Activated B cell treated with CpG ODN at 0.5 μM for 24 hours (primary cell): ENCODE measurements at regions not wholly inside any gene's neighbourhood (a gene's known extent, or its start where the extent isn't known, plus 50 kb on each side); places are given as distances from the start of the nearest gene placed in this dataset.
"Not testable (repeated sequence)": the region's sequence is repeated elsewhere in the genome, so short reads cannot be mapped to it uniquely, and the experiment has no call there.

ENCODE experiments used
- ATAC-seq: fragments of 200-7000 bp; cut with Tn5 transposase; one replicate; pipeline ENCODE4 v1.10.0; 2021; ENCODE audit warnings: low read depth, mild to moderate bottlenecking, moderate library complexity
- CTCF ChIA-PET: fragments of 350-600 bp; sonication (Branson Sonifier 250); formaldehyde crosslinking; loops from one replicate; lab custom pipeline; 2021; ENCODE audit warnings: antibody characterized with exemption; lab: Charles Lee
- POLR2A ChIA-PET: fragments of 350-600 bp; sonication (Branson Sonifier 250); formaldehyde crosslinking; loops from one replicate; lab custom pipeline; 2021; ENCODE audit warnings: antibody characterized with exemption; lab: Charles Lee
- DNase-seq: peaks from one replicate; pipeline ENCODE4 v3.0.0; 2022
- H3K27ac Mint-ChIP-seq: one replicate; pipeline ENCODE4 v1.8.0; 2020; ENCODE audit warnings: mixed read lengths
- H3K27me3 Mint-ChIP-seq: one replicate; pipeline ENCODE4 v1.8.0; 2021; ENCODE audit warnings: mixed read lengths
- H3K36me3 Mint-ChIP-seq: one replicate; pipeline ENCODE4 v1.8.0; 2021; ENCODE audit warnings: low read depth, mixed read lengths
- H3K4me1 Mint-ChIP-seq: one replicate; pipeline ENCODE4 v1.8.0; 2021; ENCODE audit warnings: mixed read lengths
- H3K4me3 Mint-ChIP-seq: one replicate; pipeline ENCODE4 v1.8.0; 2020; ENCODE audit warnings: mild to moderate bottlenecking, mixed read lengths
- H3K9me3 Mint-ChIP-seq: one replicate; pipeline ENCODE4 v1.8.0; 2020; ENCODE audit warnings: mixed read lengths
- intact Hi-C: fragments of 100-400 bp; cut with micrococcal nuclease; formaldehyde crosslinking; loops from one replicate; pipeline ENCODE4 v1.15.1; 2024
- TF ChIP-seq, protein P1 (sequence below): fragments of 200-600 bp; IDR thresholded peaks from one replicate; pipeline ENCODE4 v1.8.0; 2022; ENCODE audit warnings: antibody characterized with exemption, mild to moderate bottlenecking

- ChIA-PET POLR2A (no interaction called here), CTCF (no interaction called here)
- Mint-ChIP-seq H3K4me3 (no peak overlapping the region), H3K9me3 (peaks cover 2% of the 10 kb centered on the region), H3K27me3 (no peaks in the 10 kb centered on the region), H3K36me3 (no peaks in the 10 kb centered on the region), H3K27ac (no peak overlapping the region), H3K4me1 (no peaks in the 10 kb centered on the region)
- ATAC-seq (no peak), DNase-seq (no peak)
- TF ChIP-seq, protein P1, sequence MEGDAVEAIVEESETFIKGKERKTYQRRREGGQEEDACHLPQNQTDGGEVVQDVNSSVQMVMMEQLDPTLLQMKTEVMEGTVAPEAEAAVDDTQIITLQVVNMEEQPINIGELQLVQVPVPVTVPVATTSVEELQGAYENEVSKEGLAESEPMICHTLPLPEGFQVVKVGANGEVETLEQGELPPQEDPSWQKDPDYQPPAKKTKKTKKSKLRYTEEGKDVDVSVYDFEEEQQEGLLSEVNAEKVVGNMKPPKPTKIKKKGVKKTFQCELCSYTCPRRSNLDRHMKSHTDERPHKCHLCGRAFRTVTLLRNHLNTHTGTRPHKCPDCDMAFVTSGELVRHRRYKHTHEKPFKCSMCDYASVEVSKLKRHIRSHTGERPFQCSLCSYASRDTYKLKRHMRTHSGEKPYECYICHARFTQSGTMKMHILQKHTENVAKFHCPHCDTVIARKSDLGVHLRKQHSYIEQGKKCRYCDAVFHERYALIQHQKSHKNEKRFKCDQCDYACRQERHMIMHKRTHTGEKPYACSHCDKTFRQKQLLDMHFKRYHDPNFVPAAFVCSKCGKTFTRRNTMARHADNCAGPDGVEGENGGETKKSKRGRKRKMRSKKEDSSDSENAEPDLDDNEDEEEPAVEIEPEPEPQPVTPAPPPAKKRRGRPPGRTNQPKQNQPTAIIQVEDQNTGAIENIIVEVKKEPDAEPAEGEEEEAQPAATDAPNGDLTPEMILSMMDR, result no peak
- intact Hi-C loops, result no loop called here
Observed at GRCh38 chr3:87488765-87489164, 212.4 kb upstream of the POU1F1 start.

GRCh38 chr3:87486635-87487034 lies 210.3 kb upstream of the POU1F1 start:
- H3K27me3 Mint-ChIP-seq, ATAC-seq, DNase-seq, H3K4me1 Mint-ChIP-seq, H3K27ac Mint-ChIP-seq, POLR2A ChIA-PET, H3K36me3 Mint-ChIP-seq, intact Hi-C loops, CTCF ChIA-PET, H3K9me3 Mint-ChIP-seq, H3K4me3 Mint-ChIP-seq: not testable (repeated sequence)

GRCh38 chr3:87486115-87486514 lies 209.7 kb upstream of the POU1F1 start:
- ATAC-seq, result no peak
- Mint-ChIP-seq H3K27ac (no peak overlapping the region), H3K4me1 (no peaks in the 10 kb centered on the region), H3K9me3 (peaks cover 2% of the 10 kb centered on the region), H3K4me3 (no peak overlapping the region), H3K27me3 (no peaks in the 10 kb centered on the region), H3K36me3 (no peaks in the 10 kb centered on the region)
- TF ChIP-seq, protein P1, result no peak
- ChIA-PET POLR2A (no interaction called here), CTCF (no interaction called here)
- DNase-seq, result no peak
- intact Hi-C loops, result no loop called here

GRCh38 chr3:87478716-87479115 lies 202.3 kb upstream of the POU1F1 start:
- no peak for DNase-seq
- CTCF ChIA-PET, result no interaction called here
- intact Hi-C loops, result no loop called here
- Mint-ChIP-seq H3K4me1 (no peaks in the 10 kb centered on the region), H3K27me3 (no peaks in the 10 kb centered on the region), H3K9me3 (no peaks in the 10 kb centered on the region), H3K4me3 (no peak overlapping the region), H3K36me3 (no peaks in the 10 kb centered on the region), H3K27ac (no peak overlapping the region)
- POLR2A ChIA-PET, result no interaction called here
- TF ChIP-seq, protein P1, result no peak
- no peak for ATAC-seq

DNA sequence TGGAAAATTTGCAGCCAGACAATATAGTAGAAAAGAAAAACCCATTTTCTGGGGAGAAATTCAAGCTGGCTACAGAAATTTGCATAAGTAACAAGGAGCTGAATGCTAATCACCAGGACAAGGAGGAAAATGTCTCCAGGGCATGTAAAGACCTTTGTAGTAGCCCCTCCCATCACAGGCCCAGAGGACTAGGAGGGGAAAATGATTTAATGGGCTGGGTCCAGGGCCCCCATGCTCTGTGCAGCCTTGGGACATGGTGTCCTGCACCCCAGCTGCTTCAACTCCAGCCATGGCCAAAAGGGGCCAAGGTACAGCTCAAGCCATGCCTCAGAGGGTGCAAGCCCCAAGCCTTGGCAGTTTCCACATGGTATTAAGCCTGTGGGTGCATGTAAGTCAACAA lies 197.6 kb upstream of the POU1F1 start:
- ChIA-PET CTCF (no interaction called here), POLR2A (no interaction called here)
- H3K27ac Mint-ChIP-seq, result no peak overlapping the region
- no peaks in the 10 kb centered on the region for H3K4me1 Mint-ChIP-seq
- peaks cover 5% of the 10 kb centered on the region for H3K9me3 Mint-ChIP-seq
- TF ChIP-seq, protein P1, result no peak
- no peak overlapping the region for H3K4me3 Mint-ChIP-seq
- no peak for DNase-seq
- H3K36me3 Mint-ChIP-seq, result no peaks in the 10 kb centered on the region
- intact Hi-C loops, result no loop called here
- ATAC-seq, result no peak
- H3K27me3 Mint-ChIP-seq, result no peaks in the 10 kb centered on the region

DNA sequence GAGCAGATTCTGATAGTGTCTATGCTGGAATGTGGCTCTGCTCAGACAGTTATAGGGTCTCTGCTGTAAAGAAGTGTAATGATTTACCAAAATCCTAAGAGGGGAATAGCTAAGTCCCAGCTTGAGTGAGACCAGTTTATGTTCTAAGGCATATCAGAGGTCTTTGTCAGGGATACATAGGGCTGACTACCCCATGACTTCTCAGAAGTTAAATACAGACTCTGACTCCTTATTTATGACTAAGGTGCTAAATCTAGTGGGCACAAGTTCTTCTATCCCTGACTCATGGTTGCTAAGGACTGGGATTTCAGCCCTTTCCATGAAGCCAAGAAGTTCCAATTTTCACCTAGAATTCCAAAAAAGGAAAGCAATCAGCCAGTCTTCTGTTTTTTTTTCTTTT lies 192.6 kb upstream of the POU1F1 start:
- no peaks in the 10 kb centered on the region for H3K4me1 Mint-ChIP-seq
- ATAC-seq, result no peak
- TF ChIP-seq, protein P1, result no peak
- ChIA-PET CTCF (no interaction called here), POLR2A (no interaction called here)
- intact Hi-C loops, result no loop called here
- no peaks in the 10 kb centered on the region for H3K27me3 Mint-ChIP-seq
- no peak overlapping the region for H3K27ac Mint-ChIP-seq
- no peak overlapping the region for H3K4me3 Mint-ChIP-seq
- H3K9me3 Mint-ChIP-seq, result peaks cover 7% of the 10 kb centered on the region
- DNase-seq, result no peak
- H3K36me3 Mint-ChIP-seq, result no peaks in the 10 kb centered on the region
